SK-N-SH treated with all-trans-retinoic acid at 6 μM for 48 hours (cell line): ENCODE measurements at regions not wholly inside any gene's neighbourhood (a gene's known extent, or its start where the extent isn't known, plus 50 kb on each side); places are given as distances from the start of the nearest gene placed in this dataset.

ENCODE experiments used
- BACH2 ChIP-seq: fragments of 250-450 bp; sonication (Bioruptor Pico); IDR thresholded peaks from 2 replicates; pipeline ENCODE4 v1.9.0; 2021; ENCODE audit warnings: mild to moderate bottlenecking, borderline replicate concordance
- CSDC2 ChIP-seq: fragments of 250-450 bp; sonication (Bioruptor Pico); IDR thresholded peaks from 2 replicates; pipeline ENCODE4 v1.5.0; 2020; ENCODE audit warnings: mild to moderate bottlenecking, moderate library complexity
- PATZ1 ChIP-seq: fragments of 250-450 bp; sonication (Bioruptor Pico); IDR thresholded peaks from 2 replicates; pipeline ENCODE4 v1.8.0; 2020; ENCODE audit warnings: mild to moderate bottlenecking, moderate library complexity, borderline replicate concordance
- POU6F1 ChIP-seq: fragments of 250-450 bp; sonication (Bioruptor Pico); IDR thresholded peaks from 2 replicates; pipeline ENCODE4 v1.8.0; 2021; ENCODE audit warnings: low read depth, mild to moderate bottlenecking, moderate library complexity, borderline replicate concordance
- PPARA ChIP-seq: fragments of 250-450 bp; sonication (Bioruptor Pico); IDR thresholded peaks from 2 replicates; pipeline ENCODE4 v1.5.0; 2020; ENCODE audit warnings: mild to moderate bottlenecking, borderline replicate concordance
- TCF4 ChIP-seq: fragments of 250-450 bp; sonication (Bioruptor Pico); IDR thresholded peaks from 2 replicates; pipeline ENCODE4 v1.8.0; 2021; ENCODE audit warnings: mild to moderate bottlenecking, moderate library complexity, borderline replicate concordance
- ZFP3 ChIP-seq: fragments of 250-450 bp; sonication (Bioruptor Pico); IDR thresholded peaks from 2 replicates; pipeline ENCODE4 v1.5.0; 2020; ENCODE audit warnings: mild to moderate bottlenecking, moderate library complexity
- ZNF565 ChIP-seq: fragments of 450-650 bp; formaldehyde crosslinking; conservative IDR thresholded peaks from 2 replicates; pipeline ENCODE4 v1.5.0; 2020; ENCODE audit warnings: low read depth, mild to moderate bottlenecking, moderate library complexity
- ZNF70 ChIP-seq: fragments of 450-650 bp; formaldehyde crosslinking; IDR thresholded peaks from 2 replicates; pipeline ENCODE4 v1.5.0; 2020; ENCODE audit warnings: mild to moderate bottlenecking, moderate library complexity

GRCh38 chr4:91851456-91851855 is 452.3 kb upstream of the GRID2 start:
- no peak for TF ChIP-seq POU6F1 (CRISPR knock-in tag)
- no peak for TF ChIP-seq TCF4 (CRISPR knock-in tag)
- no peak for TF ChIP-seq CSDC2 (CRISPR knock-in tag)
- TF ChIP-seq PPARA (CRISPR knock-in tag), result no peak
- no peak for TF ChIP-seq PATZ1 (CRISPR knock-in tag)
- TF ChIP-seq BACH2 (CRISPR knock-in tag), result no peak
- no peak for TF ChIP-seq ZFP3 (CRISPR knock-in tag)
- TF ChIP-seq ZNF565 (CRISPR knock-in tag), result no peak
- TF ChIP-seq ZNF70 (CRISPR knock-in tag), result no peak
